ENCODE measurements at regions not wholly inside any gene's neighbourhood (a gene's known extent, or its start where the extent isn't known, plus 50 kb on each side); places are given as distances from the start of the nearest gene placed in this dataset.

GRCh38 chr1:168865850-168866620 is 137.0 kb upstream of the DPT start:
- TF ChIP-seq POLR2A (IDR thresholded peaks at IDR 0.05; ENCODE audit: low read depth, low read length) (no peak), POLR2AphosphoS5 (IDR thresholded peaks at IDR 0.05; ENCODE audit: low read depth, low read length) (no peak), TAF1 (IDR thresholded peaks at IDR 0.05; ENCODE audit: borderline replicate concordance, low read depth, low read length) (no peak)
